NCI-H1694 treated with DMSO at 0.1 percent for 48 hours (cell line): ENCODE measurements at regions not wholly inside any gene's neighbourhood (a gene's known extent, or its start where the extent isn't known, plus 50 kb on each side); places are given as distances from the start of the nearest gene placed in this dataset.
"Not testable (repeated sequence)": the region's sequence is repeated elsewhere in the genome, so short reads cannot be mapped to it uniquely, and the experiment has no call there.

Source experiments
- DNase-seq: peaks from one replicate; lab custom pipeline; 2025; lab: John Stamatoyannopoulos, UW

GRCh38 chr9:134561427-134562145 is 80.0 kb upstream of the COL5A1 start:
- DNase-seq: no peak

GRCh38 chr9:134562146-134562849 is 79.3 kb upstream of the COL5A1 start:
- DNase-seq: no peak

GRCh38 chr9:134563397-134563796 is 78.2 kb upstream of the COL5A1 start:
- DNase-seq: no peak

GRCh38 chr9:134564431-134565170 is 77.0 kb upstream of the COL5A1 start:
- DNase-seq: no peak

GRCh38 chr9:134565316-134565915 is 76.2 kb upstream of the COL5A1 start:
- no peak for DNase-seq

GRCh38 chr9:134566196-134566847 is 75.3 kb upstream of the COL5A1 start:
- no peak for DNase-seq

GRCh38 chr9:134566936-134567335 is 74.7 kb upstream of the COL5A1 start:
- no peak for DNase-seq

- no peak for DNase-seq
Measured at GRCh38 chr9:134568116-134568515, 73.5 kb upstream of the COL5A1 start.

GRCh38 chr9:134568811-134569210 is 72.8 kb upstream of the COL5A1 start:
- no peak for DNase-seq

- no peak for DNase-seq
Measured at GRCh38 chr9:134569626-134570025, 72.0 kb upstream of the COL5A1 start.

- peak; percentile 70 for DNase-seq
Measured at GRCh38 chr9:134570151-134570621, 71.4 kb upstream of the COL5A1 start.

- DNase-seq: no peak
Measured at GRCh38 chr9:134570711-134571325, 70.8 kb upstream of the COL5A1 start.

- DNase-seq: no peak
Measured at GRCh38 chr9:134571326-134571931, 70.2 kb upstream of the COL5A1 start.

GRCh38 chr9:134571946-134572917 is 69.4 kb upstream of the COL5A1 start:
- DNase-seq: no peak

- not testable (repeated sequence) for DNase-seq
Measured at GRCh38 chr9:134574686-134575085, 66.9 kb upstream of the COL5A1 start.

- DNase-seq: no peak
Measured at GRCh38 chr9:134575103-134575900, 66.3 kb upstream of the COL5A1 start.

GRCh38 chr9:134575901-134576176 is 65.8 kb upstream of the COL5A1 start:
- no peak for DNase-seq

- DNase-seq: no peak
Measured at GRCh38 chr9:134585021-134585561, 56.5 kb upstream of the COL5A1 start.
